HG02759 (cell line): ENCODE measurements at regions not wholly inside any gene's neighbourhood (a gene's known extent, or its start where the extent isn't known, plus 50 kb on each side); places are given as distances from the start of the nearest gene placed in this dataset.
"Not testable (repeated sequence)": the region's sequence is repeated elsewhere in the genome, so short reads cannot be mapped to it uniquely, and the experiment has no call there.

Experiments used
- ATAC-seq: cut with Tn5 transposase; IDR thresholded peaks from one replicate; pipeline ENCODE4 v1.9.1; 2021; ENCODE audit warnings: mild to moderate bottlenecking, moderate library complexity; ENCODE audit not compliant: unreplicated experiment

DNA sequence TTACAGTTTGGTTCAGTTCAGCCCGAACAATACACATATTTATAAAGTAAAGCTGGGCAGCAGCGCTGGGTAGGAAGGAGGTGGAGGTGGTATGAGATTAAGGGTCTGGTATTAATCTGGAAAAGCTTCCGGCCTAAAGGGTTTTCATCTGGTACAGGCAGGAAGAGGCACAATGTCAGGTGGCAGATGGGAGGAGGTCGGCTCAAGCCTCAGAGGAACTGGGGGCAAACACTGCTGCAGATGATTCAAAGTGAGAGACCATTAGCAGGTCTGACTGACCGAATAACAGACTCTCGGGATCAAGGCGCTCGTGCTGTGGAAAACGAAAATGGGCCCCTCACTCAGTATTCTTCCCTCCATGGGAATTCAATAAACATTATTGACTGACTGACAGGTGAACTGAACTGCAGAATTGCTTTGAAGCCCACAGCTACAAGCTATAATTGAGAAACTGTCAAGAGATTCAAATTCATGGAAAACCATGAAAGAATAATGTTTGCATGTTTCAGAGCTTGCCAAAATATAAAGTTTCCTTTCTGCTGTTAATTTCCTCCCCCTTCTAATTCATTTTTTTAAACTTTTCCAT is 75.3 kb downstream of the TMEM167A start:
- no peak for ATAC-seq

DNA sequence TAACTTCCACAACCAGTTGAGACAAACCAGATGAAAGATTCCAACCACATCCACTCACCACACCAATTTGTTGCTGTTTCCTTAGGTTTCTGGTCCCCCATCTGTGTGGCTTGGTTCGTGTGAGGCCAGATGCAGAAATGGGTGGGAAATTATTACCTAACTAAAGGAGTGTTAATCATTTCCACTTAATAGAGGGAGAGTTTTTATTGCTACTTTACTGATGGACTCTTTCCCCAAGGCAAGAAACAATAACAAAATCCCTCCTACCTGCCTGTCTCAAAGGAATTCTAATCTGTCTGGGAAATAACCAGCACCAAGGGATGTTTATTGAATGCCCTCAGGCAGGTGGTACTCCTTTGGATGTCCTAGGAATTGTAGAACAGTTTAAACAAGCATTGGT is 76.3 kb downstream of the TMEM167A start:
- no peak for ATAC-seq

DNA sequence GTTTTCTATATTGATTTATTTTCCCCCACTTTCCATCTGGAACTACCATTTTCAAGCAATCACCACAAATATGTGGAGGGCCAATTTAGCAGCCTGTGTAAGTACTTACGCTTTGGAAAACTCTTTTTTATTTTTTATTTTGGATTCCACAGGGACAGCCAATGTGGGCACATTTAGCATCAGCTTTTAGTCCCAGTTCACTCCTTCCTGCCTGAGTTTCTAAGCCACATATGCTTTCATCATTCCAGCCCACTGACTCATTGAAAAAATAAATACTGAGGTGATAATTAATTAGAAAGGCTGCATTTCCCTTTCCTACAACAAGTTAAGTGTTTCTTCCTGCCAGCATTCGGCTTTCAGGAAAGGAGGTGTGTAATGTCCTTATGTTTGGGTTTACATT is 76.8 kb downstream of the TMEM167A start:
- no peak for ATAC-seq

DNA sequence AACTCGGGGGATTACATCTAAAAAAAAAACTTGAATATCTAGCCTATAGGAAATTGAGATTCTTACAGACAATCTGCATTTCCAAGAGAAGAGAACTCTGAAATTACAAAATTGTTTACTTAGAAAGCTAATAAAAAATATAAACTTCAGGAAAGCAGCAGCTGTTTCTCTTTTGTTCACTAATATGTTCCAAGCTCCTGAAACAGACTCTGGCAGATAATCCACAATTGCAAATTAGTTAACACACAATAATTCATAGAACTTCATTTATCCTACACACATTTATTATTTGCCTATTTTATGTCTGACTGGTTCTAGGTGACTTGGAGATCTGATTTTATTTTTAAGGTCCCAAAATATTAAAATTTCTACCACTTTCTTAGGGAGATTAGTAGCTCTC is 83.8 kb downstream of the TMEM167A start:
- ATAC-seq: no peak

DNA sequence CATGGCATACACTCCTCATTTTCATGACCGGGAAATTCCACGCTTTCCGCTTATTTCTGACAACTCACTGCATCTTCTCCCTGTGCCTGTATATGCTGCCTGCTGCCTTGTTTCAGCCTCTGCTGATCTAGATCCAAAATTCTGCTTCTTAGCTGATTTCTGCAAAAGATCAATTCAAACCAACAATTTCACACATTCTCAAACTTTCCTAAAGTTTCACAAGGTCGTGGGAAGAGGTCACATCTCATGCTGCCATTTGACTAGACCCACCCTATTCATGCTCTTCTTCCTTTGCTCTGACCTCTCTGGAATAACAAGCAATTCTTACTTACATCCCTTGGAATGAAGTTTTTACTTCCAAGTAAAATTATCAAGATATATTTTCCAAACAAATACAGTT is 84.5 kb downstream of the TMEM167A start:
- no peak for ATAC-seq

DNA sequence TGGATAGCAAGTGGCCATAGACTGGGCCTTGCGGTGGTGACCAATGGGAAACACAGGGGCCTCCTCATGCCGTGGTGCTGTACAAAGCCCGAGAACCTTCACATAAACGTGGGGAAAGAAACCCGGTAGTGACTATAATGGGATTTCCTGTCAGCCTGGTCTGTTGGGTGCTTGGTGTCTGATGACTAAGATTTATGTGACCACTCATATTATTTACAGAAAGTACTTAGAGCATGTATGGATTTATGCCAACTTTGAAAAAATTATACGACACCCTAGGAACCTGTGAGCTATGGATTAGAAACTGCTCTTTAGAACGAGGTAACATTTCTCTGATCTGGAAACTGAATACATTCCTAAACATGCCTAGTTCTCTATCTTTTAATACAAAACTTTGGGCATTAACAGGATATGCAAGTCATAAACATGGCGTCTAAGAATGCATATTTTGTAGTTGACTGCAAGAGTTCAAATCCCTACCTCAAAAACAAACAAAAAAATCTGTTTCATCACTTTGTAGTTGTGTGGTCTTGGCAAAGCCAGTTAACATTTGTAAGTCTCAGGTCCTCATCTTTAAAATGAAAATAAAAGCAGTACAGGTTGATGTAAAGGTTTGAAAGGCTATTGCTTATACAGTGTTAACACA is 85.4 kb downstream of the TMEM167A start:
- no peak for ATAC-seq

DNA sequence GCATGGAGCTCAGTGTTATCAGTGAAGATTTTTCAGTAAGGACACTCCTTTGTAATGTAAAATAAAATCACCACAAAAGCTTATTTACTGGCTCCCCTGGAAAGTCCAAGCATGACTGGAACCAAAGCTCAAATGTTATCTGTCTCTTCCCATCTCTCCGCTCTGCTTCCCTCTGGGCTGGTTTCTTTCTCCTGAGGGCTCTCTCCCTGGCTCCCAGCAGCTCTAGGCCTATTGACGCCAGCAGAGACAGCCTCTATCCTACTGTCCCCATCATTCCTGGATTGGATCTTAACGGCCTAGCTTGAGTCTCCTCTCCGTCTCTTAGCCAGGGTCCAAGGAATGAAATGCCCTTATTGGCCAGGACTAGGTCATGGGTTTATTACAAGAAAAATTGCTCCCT is 86.1 kb downstream of the TMEM167A start:
- no peak for ATAC-seq

DNA sequence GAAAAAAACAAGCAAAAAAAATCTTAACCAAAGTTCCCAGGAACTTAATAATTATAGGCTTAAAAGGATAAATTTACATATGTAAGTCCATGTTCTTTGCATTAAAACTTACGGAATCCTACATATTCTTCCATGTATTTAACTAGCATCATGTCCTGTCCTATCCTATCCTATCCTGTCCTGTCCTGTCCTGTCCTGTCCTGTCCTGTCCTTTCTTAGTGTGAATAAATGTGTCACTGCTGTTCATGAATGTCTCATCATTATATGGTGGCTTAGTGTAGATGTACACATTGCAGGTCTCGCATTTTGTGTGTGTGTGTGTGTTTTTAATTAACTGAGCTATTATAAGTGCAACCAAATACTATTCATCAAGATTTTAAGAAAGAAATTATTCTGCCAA is 90.0 kb downstream of the TMEM167A start:
- ATAC-seq: no peak

DNA sequence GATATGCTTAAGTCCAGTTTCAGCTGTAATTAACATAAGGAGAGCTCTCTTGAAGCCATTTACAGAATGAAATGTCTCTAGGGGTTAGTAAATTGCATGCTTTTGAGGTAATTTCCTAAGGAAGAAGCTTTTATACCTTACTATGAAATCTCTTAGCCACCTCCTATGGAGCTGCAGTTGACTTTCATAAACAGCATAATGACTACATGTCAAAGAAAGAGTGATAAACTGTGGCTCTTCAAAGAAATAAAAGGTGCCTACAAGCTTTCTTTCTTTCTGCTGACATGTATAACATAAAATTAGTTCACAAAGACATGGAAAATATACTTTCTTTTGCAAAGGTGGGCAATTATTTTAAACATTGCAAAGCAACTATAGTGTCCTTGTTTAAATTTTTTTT is 90.8 kb downstream of the TMEM167A start:
- ATAC-seq: no peak

DNA sequence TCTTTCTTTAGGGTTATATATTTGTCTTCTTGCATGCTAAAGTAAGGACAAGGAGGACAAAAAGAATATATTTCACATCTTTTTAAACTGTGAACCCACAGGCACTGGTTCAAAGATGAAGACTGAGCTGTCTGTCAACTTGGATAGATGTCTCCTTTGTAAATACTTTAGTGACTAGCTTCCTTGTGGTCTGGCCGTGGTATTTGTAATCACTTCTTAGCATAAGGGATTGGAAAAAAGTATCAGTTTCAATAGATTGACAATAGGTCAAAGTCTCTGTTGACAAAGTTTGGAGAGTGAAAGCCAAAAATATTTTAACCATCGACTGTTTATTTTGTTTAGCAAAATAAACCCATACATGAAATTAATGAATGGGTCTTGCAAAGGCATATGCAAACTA is 91.4 kb downstream of the TMEM167A start:
- ATAC-seq: no peak

DNA sequence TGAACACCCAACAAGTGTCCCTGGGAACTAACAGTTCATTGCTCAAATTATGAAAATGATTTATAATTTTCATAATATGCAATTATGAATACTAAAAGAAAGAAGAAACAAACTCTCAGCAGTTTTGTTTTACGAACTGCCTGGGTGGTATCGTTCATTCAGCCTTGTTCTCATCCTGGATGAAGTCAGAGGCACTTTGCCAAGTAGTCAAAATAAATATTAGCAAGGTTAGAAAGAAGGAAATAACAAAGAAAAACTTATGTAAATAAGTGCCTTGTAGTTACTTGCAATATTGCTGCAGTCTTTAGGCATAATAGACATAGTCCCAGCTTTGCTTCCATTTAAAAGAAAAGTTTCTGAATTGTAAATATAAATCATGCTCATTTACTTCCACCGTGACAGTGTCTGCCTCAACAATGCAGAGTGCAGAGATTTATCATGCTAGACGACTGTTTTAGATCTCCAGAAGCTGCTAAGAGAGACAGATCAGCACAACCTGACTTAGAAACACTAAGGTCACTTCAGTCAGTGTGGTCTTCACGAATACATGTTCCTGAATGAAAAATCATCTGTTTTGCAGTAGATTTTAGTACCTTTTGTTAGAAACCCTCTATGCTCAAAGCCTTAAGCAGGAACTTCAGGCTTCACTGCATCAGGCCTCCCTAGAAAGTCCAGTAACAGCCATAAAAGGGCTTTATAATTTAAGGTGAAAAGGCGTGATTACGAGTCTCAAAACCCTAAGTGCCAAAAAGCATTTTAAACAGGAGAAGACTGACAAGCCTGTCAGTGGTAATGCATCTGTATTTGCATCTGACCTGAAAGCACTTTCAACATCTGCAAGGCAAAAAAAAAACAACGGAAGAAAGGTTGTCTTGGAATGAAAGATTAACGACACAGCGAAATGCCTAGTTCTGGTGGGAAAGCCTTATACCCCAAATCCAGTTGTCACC is 92.1 kb downstream of the TMEM167A start:
- no peak for ATAC-seq

DNA sequence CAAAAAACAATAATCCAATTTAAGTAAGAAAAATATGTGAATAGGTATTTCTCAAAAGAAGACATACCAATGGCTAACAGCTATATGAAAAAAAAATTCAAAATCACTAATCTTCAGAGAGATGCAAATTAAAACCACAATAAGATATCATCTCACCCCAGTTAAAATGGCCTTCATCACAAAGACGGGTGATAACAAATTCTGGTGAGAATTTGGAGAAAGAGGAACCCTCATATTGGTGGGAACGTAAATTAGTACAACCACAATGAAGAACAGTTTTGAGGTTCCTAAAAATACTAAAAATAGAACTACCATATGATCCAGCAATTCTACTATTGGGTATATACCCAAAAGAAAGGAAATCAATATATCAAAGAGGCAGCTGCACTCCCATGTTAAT is 94.3 kb downstream of the TMEM167A start:
- ATAC-seq: no peak

DNA sequence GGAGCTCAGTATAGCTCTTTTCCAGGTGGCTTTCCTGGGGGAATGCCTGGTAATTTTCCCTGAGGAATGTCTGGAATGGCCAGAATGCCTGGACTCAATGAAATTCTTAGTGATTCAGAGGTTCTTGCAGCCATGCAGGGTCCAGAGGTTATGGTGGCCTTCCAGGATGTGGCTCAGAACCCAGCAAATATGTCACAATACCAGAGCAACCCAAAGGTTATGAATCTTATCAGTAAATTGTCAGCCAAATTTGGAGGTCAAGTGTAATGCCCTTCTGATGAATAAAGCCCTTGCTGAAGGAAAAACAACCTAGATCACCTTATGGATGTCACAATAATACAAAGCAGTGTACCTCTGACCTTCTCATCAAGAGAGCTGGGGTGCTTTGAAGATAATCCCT is 100.3 kb downstream of the TMEM167A start:
- not testable (repeated sequence) for ATAC-seq

DNA sequence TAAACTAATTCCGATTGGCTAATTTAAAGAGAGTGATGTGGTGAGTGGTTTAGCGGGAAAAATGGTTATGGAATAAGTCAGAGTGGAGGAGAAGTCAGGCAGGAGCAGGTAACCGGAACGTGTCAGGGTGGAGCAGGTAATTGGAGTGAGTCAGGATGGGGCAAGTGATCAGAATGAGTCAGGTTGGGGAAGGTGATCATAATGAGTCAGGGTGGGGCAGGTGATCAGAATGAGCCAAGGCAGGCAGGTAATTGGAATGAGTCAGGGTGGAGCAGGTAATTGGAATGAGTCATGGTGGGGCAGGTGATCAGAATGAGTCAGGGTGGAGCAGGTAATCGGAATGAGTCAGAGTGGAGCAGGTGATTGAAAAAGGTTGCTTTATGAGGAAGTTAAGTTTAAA is 101.4 kb downstream of the TMEM167A start:
- no peak for ATAC-seq

DNA sequence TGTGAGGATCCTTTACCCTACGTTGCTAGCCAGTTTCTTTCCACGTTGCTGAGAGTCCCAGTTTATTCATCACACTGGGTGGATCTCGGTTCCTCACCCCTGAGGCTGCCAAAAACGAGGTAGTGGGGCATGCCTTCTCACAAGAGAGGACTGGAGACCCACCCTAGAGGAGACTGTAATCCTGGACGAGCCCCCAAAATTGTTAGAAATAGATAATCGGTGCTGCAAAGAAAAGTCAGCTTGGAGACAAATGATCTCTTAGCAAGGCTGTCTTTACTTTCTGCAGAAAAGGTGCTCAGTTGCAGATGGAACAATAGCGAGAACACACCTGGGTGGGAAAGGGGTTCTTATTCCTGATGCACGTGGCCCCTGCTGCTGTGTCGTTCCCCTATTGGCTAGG is 101.8 kb downstream of the TMEM167A start:
- no peak for ATAC-seq

DNA sequence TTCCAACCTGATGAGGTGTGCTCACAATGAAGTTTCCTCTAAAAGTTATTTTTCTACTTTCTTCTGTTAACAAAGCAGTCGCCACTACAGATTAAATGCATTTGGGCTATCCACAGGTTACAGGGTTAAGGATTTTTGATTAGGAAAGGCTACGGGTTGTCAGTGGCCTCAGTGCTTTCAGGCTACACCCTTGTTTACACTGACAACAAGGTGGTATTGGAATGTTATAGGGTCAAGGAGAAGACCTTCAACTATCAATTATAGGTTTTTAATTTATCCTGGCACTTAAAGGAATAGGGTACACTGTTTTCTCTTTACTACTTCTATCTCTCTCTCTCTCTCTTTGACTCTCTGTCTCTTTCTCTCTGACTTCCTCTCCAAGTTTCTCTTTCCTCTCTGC is 102.8 kb downstream of the TMEM167A start:
- not testable (repeated sequence) for ATAC-seq

DNA sequence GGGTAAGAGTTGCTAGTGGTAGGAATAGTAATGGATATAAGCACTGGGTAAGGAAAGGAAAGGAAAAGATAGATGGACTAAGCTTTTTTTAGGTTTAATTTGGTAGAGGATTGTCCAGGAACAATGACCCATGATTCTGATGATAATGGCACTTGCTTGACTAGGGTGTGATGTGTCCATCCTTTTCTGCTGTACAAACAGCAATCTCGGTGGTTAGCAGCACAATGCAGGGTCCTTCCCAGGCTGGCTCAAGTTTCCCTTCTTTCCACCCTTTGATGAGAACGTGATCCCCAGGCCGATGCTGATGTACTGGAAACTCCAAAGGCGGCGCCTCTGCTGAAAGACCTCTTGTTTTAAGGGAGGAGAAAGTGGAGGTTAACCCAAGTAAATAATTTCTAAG is 105.3 kb downstream of the TMEM167A start:
- ATAC-seq: no peak

DNA sequence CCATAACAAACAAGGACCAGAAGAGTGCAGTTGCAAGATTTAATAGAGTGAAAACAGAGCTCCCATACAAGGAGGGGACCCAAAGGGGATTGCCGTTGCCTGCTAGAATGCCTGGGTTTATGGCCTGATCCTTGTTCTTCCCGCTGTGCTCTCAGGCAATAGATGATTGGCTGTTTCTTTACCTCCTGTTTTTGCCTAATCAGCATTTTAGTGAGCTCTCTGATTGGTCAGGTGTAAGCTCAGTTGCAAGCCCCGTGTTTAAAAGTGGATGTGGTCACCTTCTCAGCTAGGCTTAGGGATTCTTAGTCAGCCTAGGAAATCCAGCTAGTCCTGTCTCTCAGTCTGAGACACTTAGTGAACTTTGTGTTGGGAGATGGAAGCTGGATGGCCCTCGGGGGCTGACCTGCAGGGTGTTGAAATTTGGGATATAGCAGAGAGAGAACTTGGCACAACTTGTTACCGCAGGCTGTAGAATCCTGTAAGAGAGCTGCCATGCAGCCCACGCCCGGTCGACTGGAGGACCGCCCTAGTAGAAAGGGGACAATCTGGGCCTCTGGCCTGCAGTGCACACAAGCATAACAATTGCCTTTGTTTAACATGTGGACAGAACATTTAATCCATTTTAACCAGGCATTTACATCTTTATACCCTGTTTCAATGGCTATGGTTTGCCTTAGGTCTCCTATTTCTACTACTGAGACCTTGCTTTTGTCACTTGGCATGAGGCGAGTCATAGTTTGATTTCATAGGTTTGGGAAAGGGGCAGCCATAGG is 106.0 kb downstream of the TMEM167A start:
- ATAC-seq: not testable (repeated sequence)

DNA sequence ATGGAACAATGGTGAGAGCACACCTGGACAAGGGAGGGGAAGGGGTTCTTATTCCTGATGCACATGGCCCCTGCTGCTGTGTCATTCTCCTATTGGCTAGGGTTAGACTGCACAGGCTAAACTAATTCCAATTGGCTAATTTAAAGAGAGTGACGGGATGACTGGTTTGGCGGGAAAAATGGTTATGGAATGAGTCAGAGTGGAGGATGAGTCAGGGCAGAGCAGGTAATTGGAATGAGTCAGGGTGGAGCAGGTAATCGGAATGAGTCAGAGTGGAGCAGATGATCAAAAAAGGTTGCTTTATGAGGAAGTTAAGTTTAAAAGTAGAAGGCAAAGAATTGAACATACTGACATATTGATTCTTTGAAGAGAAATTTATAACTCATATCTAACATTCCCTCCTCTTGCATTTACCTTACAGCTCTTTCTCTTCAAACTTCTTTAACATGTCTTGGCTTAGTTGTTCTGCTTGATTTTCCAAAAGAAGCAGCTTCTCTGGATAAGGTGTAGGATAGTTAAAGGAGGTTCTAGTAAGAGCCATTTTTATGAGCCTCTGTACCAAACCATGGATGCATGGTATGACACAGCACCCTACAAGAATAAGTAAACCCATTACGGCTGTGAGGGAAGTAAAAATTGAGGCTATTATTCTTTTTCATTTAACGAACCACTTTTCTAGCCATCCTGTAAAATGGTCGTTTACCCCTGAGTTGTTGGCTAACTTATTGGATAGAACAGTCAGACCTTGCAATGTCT is 107.8 kb downstream of the TMEM167A start:
- not testable (repeated sequence) for ATAC-seq

DNA sequence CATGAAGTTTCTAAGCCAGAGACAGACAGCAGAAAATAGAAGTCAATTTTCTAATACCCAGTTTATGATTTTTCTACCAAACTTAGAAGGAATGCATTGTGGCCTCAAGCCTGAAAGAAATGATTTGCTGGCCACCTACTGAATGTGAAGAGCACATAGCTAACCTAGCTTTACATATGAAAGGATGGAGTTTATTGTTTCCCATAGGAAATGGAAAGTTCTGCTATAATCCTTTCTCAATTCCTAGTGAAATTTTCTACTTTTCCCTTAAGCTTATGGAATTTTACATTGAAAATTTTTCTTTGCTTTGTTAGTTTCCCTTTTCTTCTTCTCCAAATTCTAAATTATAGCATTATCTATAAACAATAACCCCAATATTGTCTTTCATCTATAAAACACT is 110.1 kb downstream of the TMEM167A start:
- ATAC-seq: no peak
